HG03066 (cell line): ENCODE measurements at regions not wholly inside any gene's neighbourhood (a gene's known extent, or its start where the extent isn't known, plus 50 kb on each side); places are given as distances from the start of the nearest gene placed in this dataset.
"Not testable (repeated sequence)": the region's sequence is repeated elsewhere in the genome, so short reads cannot be mapped to it uniquely, and the experiment has no call there.

ENCODE experiments used
- ATAC-seq: cut with Tn5 transposase; IDR thresholded peaks from one replicate; pipeline ENCODE4 v1.9.1; 2021; ENCODE audit warnings: low read depth; ENCODE audit not compliant: unreplicated experiment

- not testable (repeated sequence) for ATAC-seq
These were observed 692.2 kb downstream of the UTRN start for GRCh38 chr6:144977250-144977864.

- ATAC-seq = no peak
These were observed 693.1 kb downstream of the UTRN start for GRCh38 chr6:144978208-144978607.

GRCh38 chr6:144986271-144986670 is 701.1 kb downstream of the UTRN start:
- no peak for ATAC-seq

- ATAC-seq = no peak
These were observed 704.4 kb downstream of the UTRN start for GRCh38 chr6:144989319-144990107.

GRCh38 chr6:144990784-144991183 is 705.6 kb downstream of the UTRN start:
- no peak for ATAC-seq

- ATAC-seq = no peak
These were observed 708.7 kb downstream of the UTRN start for GRCh38 chr6:144993870-144994269.

- ATAC-seq = no peak
These were observed 712.9 kb downstream of the UTRN start for GRCh38 chr6:144997996-144998395.

GRCh38 chr6:144999127-144999526 is 714.0 kb downstream of the UTRN start:
- ATAC-seq = no peak

- ATAC-seq = no peak
These were observed 718.0 kb downstream of the UTRN start for GRCh38 chr6:145003145-145003544.

GRCh38 chr6:145006914-145007313 is 721.8 kb downstream of the UTRN start:
- ATAC-seq = no peak

GRCh38 chr6:145008715-145009114 is 723.6 kb downstream of the UTRN start:
- ATAC-seq = no peak

GRCh38 chr6:145009711-145010110 is 724.6 kb downstream of the UTRN start:
- ATAC-seq = no peak

GRCh38 chr6:145012039-145012662 is 723.2 kb downstream of the EPM2A start:
- ATAC-seq = no peak

GRCh38 chr6:145015739-145016558 is 719.4 kb downstream of the EPM2A start:
- peak; percentile 91 for ATAC-seq

GRCh38 chr6:145017051-145017450 is 718.3 kb downstream of the EPM2A start:
- ATAC-seq = no peak

GRCh38 chr6:145017516-145017915 is 717.8 kb downstream of the EPM2A start:
- ATAC-seq = no peak

- no peak for ATAC-seq
These were observed 717.3 kb downstream of the EPM2A start for GRCh38 chr6:145018027-145018426.

- no peak for ATAC-seq
These were observed 715.2 kb downstream of the EPM2A start for GRCh38 chr6:145020114-145020513.

GRCh38 chr6:145020543-145020942 is 714.8 kb downstream of the EPM2A start:
- ATAC-seq = no peak

- ATAC-seq = no peak
These were observed 713.0 kb downstream of the EPM2A start for GRCh38 chr6:145022199-145022796.
